ENCODE measurements at regions not wholly inside any gene's neighbourhood (a gene's known extent, or its start where the extent isn't known, plus 50 kb on each side); places are given as distances from the start of the nearest gene placed in this dataset.

DNA sequence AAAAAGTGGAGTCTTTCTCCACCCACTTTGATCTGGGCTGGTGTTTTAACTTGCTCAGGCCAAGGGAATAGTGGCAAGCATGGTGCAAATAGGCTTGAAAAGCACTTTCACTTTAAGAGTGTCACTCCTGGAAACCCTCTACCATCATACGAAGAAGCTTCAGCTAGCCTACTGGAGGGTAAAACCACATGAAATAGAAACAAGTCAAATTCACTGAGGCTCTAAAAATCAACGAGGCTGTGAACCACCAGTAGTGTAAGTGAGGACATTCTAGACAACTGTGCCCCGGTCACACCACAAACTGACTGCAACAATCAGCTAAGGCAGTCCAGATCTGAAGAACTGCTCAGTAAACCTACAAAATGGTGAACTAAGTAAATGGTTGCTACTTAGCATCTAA is 2366.3 kb upstream of the C9orf72 start:
- Histone ChIP-seq H3K4me1 (replicated peaks in 1 of 2; ENCODE audit: control insufficient read depth in 2 of 2, insufficient read depth in 2 of 2, low read length in 2 of 2) (no peaks in the 10 kb centered on the region), H3K36me3 (ENCODE audit: control insufficient read depth, insufficient read depth, low read length) (no peaks in the 10 kb centered on the region), H3K27me3 (ENCODE audit: control insufficient read depth in 2 of 2, insufficient read depth in 2 of 2, low read length in 2 of 2) (no peaks in the 10 kb centered on the region), H3K4me2 (ENCODE audit: insufficient read depth, low read length) (no peak overlapping the region), H3K9ac (ENCODE audit: insufficient read depth in 1 of 2, low read depth in 2 of 2, low read length in 2 of 2) (no peak overlapping the region), H3K9me3 (replicated peaks; ENCODE audit: control insufficient read depth, insufficient read depth, low read depth, low read length) (no peaks in the 10 kb centered on the region), H4K20me1 (replicated peaks; ENCODE audit: control insufficient read depth, insufficient read depth, low read length) (no peaks in the 10 kb centered on the region), H3K9me1 (ENCODE audit: control insufficient read depth, insufficient read depth, low read length) (no peaks in the 10 kb centered on the region), H3K4me3 (no peak overlapping the region), H3K27ac (ENCODE audit: extremely low read depth, low read depth, low read length) (no peak overlapping the region), H3K79me2 (ENCODE audit: control insufficient read depth, insufficient read depth, low read length) (no peaks in the 10 kb centered on the region), H2AFZ (ENCODE audit: low read depth, low read length) (no peak overlapping the region)
- BruUV-seq (replicated peaks): no TSS peak
- intact Hi-C loops (cut with micrococcal nuclease) (no loop called here), in situ Hi-C loops (cut with MboI) (no loop called here)
- no peak for TF ChIP-seq SNRNP70 (optimal IDR thresholded peaks at IDR 0.05; ENCODE audit: low read depth, low read length)
- no peak for TF ChIP-seq ZNF121 (CRISPR knock-in tag; conservative IDR thresholded peaks at IDR 0.05)
- TF ChIP-seq MAFG (tag; conservative IDR thresholded peaks at IDR 0.05): no peak
- no peak for TF ChIP-seq ZBED1 (IDR thresholded peaks at IDR 0.05)
- TF ChIP-seq, protein P1, sequence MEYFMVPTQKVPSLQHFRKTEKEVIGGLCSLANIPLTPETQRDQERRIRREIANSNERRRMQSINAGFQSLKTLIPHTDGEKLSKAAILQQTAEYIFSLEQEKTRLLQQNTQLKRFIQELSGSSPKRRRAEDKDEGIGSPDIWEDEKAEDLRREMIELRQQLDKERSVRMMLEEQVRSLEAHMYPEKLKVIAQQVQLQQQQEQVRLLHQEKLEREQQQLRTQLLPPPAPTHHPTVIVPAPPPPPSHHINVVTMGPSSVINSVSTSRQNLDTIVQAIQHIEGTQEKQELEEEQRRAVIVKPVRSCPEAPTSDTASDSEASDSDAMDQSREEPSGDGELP (CRISPR knock-in tag; IDR thresholded peaks at IDR 0.05; ENCODE audit: borderline replicate concordance): no peak
- TF ChIP-seq SMARCE1 (IDR thresholded peaks at IDR 0.05): no peak
- no peak for TF ChIP-seq ZNF696 (CRISPR knock-in tag; conservative IDR thresholded peaks at IDR 0.05)
- TF ChIP-seq NR1H2 (CRISPR knock-in tag; IDR thresholded peaks at IDR 0.05): no peak
- TF ChIP-seq SIX5 (IDR thresholded peaks at IDR 0.05; ENCODE audit: borderline replicate concordance in 1 of 2, insufficient read depth in 1 of 2, low read depth in 1 of 2, low read length in 2 of 2): no peak
- TF ChIP-seq POLR2B (IDR thresholded peaks at IDR 0.05; ENCODE audit: low read depth, partially characterized antibody): no peak
- TF ChIP-seq ZNF766 (CRISPR knock-in tag; conservative IDR thresholded peaks at IDR 0.05): no peak
- no peak for TF ChIP-seq ZSCAN32 (CRISPR knock-in tag; IDR thresholded peaks at IDR 0.05)
- TF ChIP-seq, protein P2, sequence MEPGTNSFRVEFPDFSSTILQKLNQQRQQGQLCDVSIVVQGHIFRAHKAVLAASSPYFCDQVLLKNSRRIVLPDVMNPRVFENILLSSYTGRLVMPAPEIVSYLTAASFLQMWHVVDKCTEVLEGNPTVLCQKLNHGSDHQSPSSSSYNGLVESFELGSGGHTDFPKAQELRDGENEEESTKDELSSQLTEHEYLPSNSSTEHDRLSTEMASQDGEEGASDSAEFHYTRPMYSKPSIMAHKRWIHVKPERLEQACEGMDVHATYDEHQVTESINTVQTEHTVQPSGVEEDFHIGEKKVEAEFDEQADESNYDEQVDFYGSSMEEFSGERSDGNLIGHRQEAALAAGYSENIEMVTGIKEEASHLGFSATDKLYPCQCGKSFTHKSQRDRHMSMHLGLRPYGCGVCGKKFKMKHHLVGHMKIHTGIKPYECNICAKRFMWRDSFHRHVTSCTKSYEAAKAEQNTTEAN (CRISPR knock-in tag; IDR thresholded peaks at IDR 0.05): no peak
- no peak for TF ChIP-seq SIN3A (IDR thresholded peaks at IDR 0.05; ENCODE audit: borderline replicate concordance in 2 of 2, control insufficient read depth in 1 of 2, low read depth in 2 of 2, low read length in 2 of 2)
- TF ChIP-seq MCM7 (IDR thresholded peaks at IDR 0.05): no peak
- CTCF ChIA-PET (ENCODE audit: low intra/inter-chr PET ratio): no interaction called here
- ATAC-seq (no peak), FAIRE-seq (no peak), DNase-seq (ENCODE audit: extremely low read depth in 1 of 4, low spot score in 3 of 4) (no peak)
- no CpG with 5 or more reads among the region's 3 CpGs for WGBS (ENCODE audit: insufficient coverage, low coverage, missing lambda C conversion rate)
- POLR2A ChIA-PET: no interaction called here

Data from K562 (cell line).